SK-N-SH (cell line): ENCODE measurements at regions not wholly inside any gene's neighbourhood (a gene's known extent, or its start where the extent isn't known, plus 50 kb on each side); places are given as distances from the start of the nearest gene placed in this dataset.

Experiments used
- CTCF ChIA-PET: fragments of 300-600, 350-600 bp; formaldehyde crosslinking; extraction: SDS; loops from one replicate; lab custom pipeline; 2021; lab: Yijun Ruan, JAX
- POLR2A ChIA-PET: fragments of 350-600 bp; sonication (Branson Sonifier 250); formaldehyde crosslinking; extraction: SDS; loops from one replicate; lab custom pipeline; 2020; ENCODE audit warnings: antibody characterized with exemption, inconsistent platforms; lab: Yijun Ruan, JAX
- DNase-seq: peaks from one replicate; pipeline ENCODE4 v3.0.0; 2012
- H2AFZ ChIP-seq: fragments of 200-600 bp; sonication (generic); 2 replicates; pipeline ENCODE4 v1.8.1; 2016; ENCODE audit warnings: antibody characterized with exemption, mild to moderate bottlenecking, low read depth
- H3F3A ChIP-seq: fragments of 200-600 bp; sonication (generic); replicated peaks from 2 replicates; pipeline ENCODE3; 2016; ENCODE audit warnings: antibody characterized with exemption, mild to moderate bottlenecking; ENCODE audit not compliant: insufficient read depth
- H3K27ac ChIP-seq, 2 experiments: fragments of 200-500 bp in 1 of 2; fragments of 200-600 bp in 1 of 2; sonication (Bioruptor generic) in 1 of 2; sonication (generic), shearing (Covaris generic) in 1 of 2; 2 replicates each; pipeline versions ENCODE4 v1.5.1 to v1.6.1; 2014 to 2016; ENCODE audit warnings: low read depth in 2 of 2, inconsistent platforms in 1 of 2, low read length in 1 of 2, mild to moderate bottlenecking in 1 of 2, mixed read lengths in 1 of 2
- H3K27me3 ChIP-seq: fragments of 200-600 bp; sonication (generic), shearing (Covaris generic); 2 replicates; pipeline ENCODE4 v1.6.1; 2016; ENCODE audit warnings: mixed run types; ENCODE audit not compliant: insufficient read depth
- H3K36me3 ChIP-seq, 2 experiments: fragments of 200-500 bp in 1 of 2; fragments of 200-600 bp in 1 of 2; sonication (Bioruptor generic) in 1 of 2; sonication (generic) in 1 of 2; replicated peaks in 1 of 2; 2 replicates each; pipeline versions ENCODE3 to v1.5.1; 2014 to 2016; ENCODE audit warnings: low read length in 1 of 2, mild to moderate bottlenecking in 1 of 2; ENCODE audit not compliant: insufficient read depth in 2 of 2, control insufficient read depth in 1 of 2
- H3K4me1 ChIP-seq, 2 experiments: fragments of 200-500 bp in 1 of 2; fragments of 200-600 bp in 1 of 2; sonication (Bioruptor generic) in 1 of 2; sonication (generic), shearing (Covaris generic) in 1 of 2; 2 replicates each; pipeline versions ENCODE4 v1.5.1 to v1.6.1; 2014 to 2016; ENCODE audit warnings: low read depth in 1 of 2, low read length in 1 of 2, mixed run types in 1 of 2; ENCODE audit not compliant: insufficient read depth in 2 of 2, control insufficient read depth in 1 of 2
- H3K4me2 ChIP-seq: fragments of 200-600 bp; sonication (generic), shearing (Covaris generic); 2 replicates; pipeline ENCODE4 v1.6.1; 2017; ENCODE audit warnings: mixed run types
- H3K4me3 ChIP-seq, 2 experiments: fragments of 200-500 bp in 1 of 2; fragments of 200-600 bp in 1 of 2; sonication (Bioruptor generic) in 1 of 2; sonication (generic), shearing (Covaris generic) in 1 of 2; 2 replicates each; pipeline versions ENCODE4 v1.5.1 to v1.8.1; 2014 to 2016; ENCODE audit warnings: low read depth in 2 of 2, inconsistent platforms in 1 of 2, low read length in 1 of 2, mild to moderate bottlenecking in 1 of 2, mixed read lengths in 1 of 2, moderate library complexity in 1 of 2
- H3K79me2 ChIP-seq: fragments of 200-600 bp; sonication (generic); 2 replicates; pipeline ENCODE4 v1.8.1; 2017; ENCODE audit warnings: mild to moderate bottlenecking; ENCODE audit not compliant: insufficient read depth
- H3K9ac ChIP-seq: fragments of 200-600 bp; sonication (generic); 2 replicates; pipeline ENCODE4 v1.6.1; 2017; ENCODE audit warnings: mixed run types
- H3K9me2 ChIP-seq: fragments of 200-600 bp; sonication (generic); 2 replicates; pipeline ENCODE4 v1.6.1; 2017; ENCODE audit warnings: mixed run types
- H3K9me3 ChIP-seq: fragments of 200-600 bp; sonication (generic); 2 replicates; pipeline ENCODE4 v1.6.1; 2017; ENCODE audit warnings: mixed run types, mild to moderate bottlenecking, moderate library complexity
- H4K20me1 ChIP-seq: fragments of 200-600 bp; sonication (generic); 2 replicates; pipeline ENCODE4 v1.6.1; 2017; ENCODE audit warnings: mild to moderate bottlenecking, mixed run types; ENCODE audit not compliant: insufficient read depth
- ELF1 ChIP-seq: IDR thresholded peaks from 2 replicates; pipeline ENCODE4 v1.4.0; 2012
- FOXM1 ChIP-seq: IDR thresholded peaks from 2 replicates; pipeline ENCODE4 v1.4.0; 2012; ENCODE audit warnings: low read depth, mild to moderate bottlenecking
- GABPA ChIP-seq: IDR thresholded peaks from 2 replicates; pipeline ENCODE4 v1.4.0; 2012; ENCODE audit warnings: low read depth, mild to moderate bottlenecking
- MXI1 ChIP-seq: IDR thresholded peaks from 2 replicates; pipeline ENCODE4 v1.6.1; 2012; ENCODE audit warnings: mild to moderate bottlenecking, low read depth, low read length, improper control_type of control experiment
- NRF1 ChIP-seq: IDR thresholded peaks from 2 replicates; pipeline ENCODE4 v1.6.1; 2012; ENCODE audit warnings: low read depth, mild to moderate bottlenecking, low read length
- RCOR1 ChIP-seq: fragments of 150-350 bp; IDR thresholded peaks from 2 replicates; pipeline ENCODE4 v1.6.1; 2017; ENCODE audit warnings: antibody characterized with exemption, low read length
- SMC3 ChIP-seq: IDR thresholded peaks from 2 replicates; pipeline ENCODE4 v1.6.1; 2012; ENCODE audit warnings: low read depth, low read length, improper control_type of control experiment
- TAF1 ChIP-seq: IDR thresholded peaks from 2 replicates; pipeline ENCODE4 v1.6.1; 2012; ENCODE audit warnings: low read depth, mild to moderate bottlenecking, low read length, moderate library complexity, borderline replicate concordance
- TEAD4 ChIP-seq: IDR thresholded peaks from 2 replicates; pipeline ENCODE4 v1.4.0; 2012; ENCODE audit warnings: mild to moderate bottlenecking, borderline replicate concordance; ENCODE audit not compliant: insufficient read depth
- YY1 ChIP-seq: IDR thresholded peaks from 2 replicates; pipeline ENCODE4 v1.4.0; 2012; ENCODE audit warnings: low read depth, mild to moderate bottlenecking
- WGBS: methylation state at CpG from one replicate; pipeline ENCODE4 v1.1.6; 2017; ENCODE audit warnings: low lambda C conversion rate; 5-methylcytosine and 5-hydroxymethylcytosine counted together
- TF ChIP-seq, protein P1 (sequence below): IDR thresholded peaks from 2 replicates; pipeline ENCODE4 v1.4.0; 2012; ENCODE audit warnings: low read depth, borderline replicate concordance
- TF ChIP-seq, protein P2 (sequence below): fragments of 200-600 bp; sonication (generic); IDR thresholded peaks from 2 replicates; pipeline ENCODE4 v1.6.1; 2017; ENCODE audit warnings: antibody characterized with exemption, mild to moderate bottlenecking, moderate library complexity
- TF ChIP-seq, protein P3 (sequence below): IDR thresholded peaks from 2 replicates; pipeline ENCODE4 v1.6.1; 2012; ENCODE audit warnings: mild to moderate bottlenecking, low read depth, low read length, moderate library complexity

DNA sequence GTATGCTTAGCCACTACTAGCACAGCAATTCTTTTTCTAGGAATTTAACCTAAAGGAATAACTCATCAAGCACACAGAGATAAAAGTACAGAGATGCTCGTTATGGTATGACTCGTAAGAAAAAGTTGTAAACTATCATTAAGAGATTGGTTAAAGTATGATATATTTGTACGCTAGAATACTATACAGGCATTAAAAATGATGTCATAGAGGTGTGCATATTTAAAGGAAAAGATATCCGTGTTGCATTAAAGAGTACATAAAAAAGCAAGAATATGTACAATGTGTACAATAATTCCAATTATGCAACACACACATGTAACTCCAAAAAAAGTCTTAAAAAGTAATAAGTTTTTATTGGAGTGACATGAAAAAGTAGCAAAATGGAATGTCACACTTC is 54.5 kb upstream of the PALM2AKAP2 start:
- Histone ChIP-seq H3K4me2 (no peak overlapping the region), H2AFZ (no peak overlapping the region), H3K9me2 (no peaks in the 10 kb centered on the region), H3F3A (no peaks in the 10 kb centered on the region), H3K4me1 (no peaks in the 10 kb centered on the region), H3K27ac (no peak overlapping the region), H3K27me3 (no peaks in the 10 kb centered on the region; the same call in 1 of the 2 replicates), H4K20me1 (no peaks in the 10 kb centered on the region), H3K79me2 (no peaks in the 10 kb centered on the region), H3K9ac (no peak overlapping the region), H3K9me3 (no peaks in the 10 kb centered on the region), H3K36me3 (no peaks in the 10 kb centered on the region), H3K4me3 (no peak overlapping the region)
- no peak for DNase-seq
- TF ChIP-seq GABPA: no peak
- TF ChIP-seq NRF1: no peak
- no peak for TF ChIP-seq TEAD4
- TF ChIP-seq FOXM1: no peak
- TF ChIP-seq, protein P1, sequence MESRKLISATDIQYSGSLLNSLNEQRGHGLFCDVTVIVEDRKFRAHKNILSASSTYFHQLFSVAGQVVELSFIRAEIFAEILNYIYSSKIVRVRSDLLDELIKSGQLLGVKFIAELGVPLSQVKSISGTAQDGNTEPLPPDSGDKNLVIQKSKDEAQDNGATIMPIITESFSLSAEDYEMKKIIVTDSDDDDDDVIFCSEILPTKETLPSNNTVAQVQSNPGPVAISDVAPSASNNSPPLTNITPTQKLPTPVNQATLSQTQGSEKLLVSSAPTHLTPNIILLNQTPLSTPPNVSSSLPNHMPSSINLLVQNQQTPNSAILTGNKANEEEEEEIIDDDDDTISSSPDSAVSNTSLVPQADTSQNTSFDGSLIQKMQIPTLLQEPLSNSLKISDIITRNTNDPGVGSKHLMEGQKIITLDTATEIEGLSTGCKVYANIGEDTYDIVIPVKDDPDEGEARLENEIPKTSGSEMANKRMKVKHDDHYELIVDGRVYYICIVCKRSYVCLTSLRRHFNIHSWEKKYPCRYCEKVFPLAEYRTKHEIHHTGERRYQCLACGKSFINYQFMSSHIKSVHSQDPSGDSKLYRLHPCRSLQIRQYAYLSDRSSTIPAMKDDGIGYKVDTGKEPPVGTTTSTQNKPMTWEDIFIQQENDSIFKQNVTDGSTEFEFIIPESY: no peak
- no peak for TF ChIP-seq ELF1
- no peak for TF ChIP-seq TAF1
- no peak for TF ChIP-seq MXI1
- no peak for TF ChIP-seq SMC3
- TF ChIP-seq, protein P2, sequence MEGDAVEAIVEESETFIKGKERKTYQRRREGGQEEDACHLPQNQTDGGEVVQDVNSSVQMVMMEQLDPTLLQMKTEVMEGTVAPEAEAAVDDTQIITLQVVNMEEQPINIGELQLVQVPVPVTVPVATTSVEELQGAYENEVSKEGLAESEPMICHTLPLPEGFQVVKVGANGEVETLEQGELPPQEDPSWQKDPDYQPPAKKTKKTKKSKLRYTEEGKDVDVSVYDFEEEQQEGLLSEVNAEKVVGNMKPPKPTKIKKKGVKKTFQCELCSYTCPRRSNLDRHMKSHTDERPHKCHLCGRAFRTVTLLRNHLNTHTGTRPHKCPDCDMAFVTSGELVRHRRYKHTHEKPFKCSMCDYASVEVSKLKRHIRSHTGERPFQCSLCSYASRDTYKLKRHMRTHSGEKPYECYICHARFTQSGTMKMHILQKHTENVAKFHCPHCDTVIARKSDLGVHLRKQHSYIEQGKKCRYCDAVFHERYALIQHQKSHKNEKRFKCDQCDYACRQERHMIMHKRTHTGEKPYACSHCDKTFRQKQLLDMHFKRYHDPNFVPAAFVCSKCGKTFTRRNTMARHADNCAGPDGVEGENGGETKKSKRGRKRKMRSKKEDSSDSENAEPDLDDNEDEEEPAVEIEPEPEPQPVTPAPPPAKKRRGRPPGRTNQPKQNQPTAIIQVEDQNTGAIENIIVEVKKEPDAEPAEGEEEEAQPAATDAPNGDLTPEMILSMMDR: no peak
- TF ChIP-seq, protein P3, sequence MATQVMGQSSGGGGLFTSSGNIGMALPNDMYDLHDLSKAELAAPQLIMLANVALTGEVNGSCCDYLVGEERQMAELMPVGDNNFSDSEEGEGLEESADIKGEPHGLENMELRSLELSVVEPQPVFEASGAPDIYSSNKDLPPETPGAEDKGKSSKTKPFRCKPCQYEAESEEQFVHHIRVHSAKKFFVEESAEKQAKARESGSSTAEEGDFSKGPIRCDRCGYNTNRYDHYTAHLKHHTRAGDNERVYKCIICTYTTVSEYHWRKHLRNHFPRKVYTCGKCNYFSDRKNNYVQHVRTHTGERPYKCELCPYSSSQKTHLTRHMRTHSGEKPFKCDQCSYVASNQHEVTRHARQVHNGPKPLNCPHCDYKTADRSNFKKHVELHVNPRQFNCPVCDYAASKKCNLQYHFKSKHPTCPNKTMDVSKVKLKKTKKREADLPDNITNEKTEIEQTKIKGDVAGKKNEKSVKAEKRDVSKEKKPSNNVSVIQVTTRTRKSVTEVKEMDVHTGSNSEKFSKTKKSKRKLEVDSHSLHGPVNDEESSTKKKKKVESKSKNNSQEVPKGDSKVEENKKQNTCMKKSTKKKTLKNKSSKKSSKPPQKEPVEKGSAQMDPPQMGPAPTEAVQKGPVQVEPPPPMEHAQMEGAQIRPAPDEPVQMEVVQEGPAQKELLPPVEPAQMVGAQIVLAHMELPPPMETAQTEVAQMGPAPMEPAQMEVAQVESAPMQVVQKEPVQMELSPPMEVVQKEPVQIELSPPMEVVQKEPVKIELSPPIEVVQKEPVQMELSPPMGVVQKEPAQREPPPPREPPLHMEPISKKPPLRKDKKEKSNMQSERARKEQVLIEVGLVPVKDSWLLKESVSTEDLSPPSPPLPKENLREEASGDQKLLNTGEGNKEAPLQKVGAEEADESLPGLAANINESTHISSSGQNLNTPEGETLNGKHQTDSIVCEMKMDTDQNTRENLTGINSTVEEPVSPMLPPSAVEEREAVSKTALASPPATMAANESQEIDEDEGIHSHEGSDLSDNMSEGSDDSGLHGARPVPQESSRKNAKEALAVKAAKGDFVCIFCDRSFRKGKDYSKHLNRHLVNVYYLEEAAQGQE: no peak
- TF ChIP-seq RCOR1: no peak
- TF ChIP-seq YY1: no peak
- ChIA-PET POLR2A (no interaction called here), CTCF (no interaction called here)
- WGBS: 19% methylated on average over 4 of the region's 4 CpGs
